ENCODE measurements at regions not wholly inside any gene's neighbourhood (a gene's known extent, or its start where the extent isn't known, plus 50 kb on each side); places are given as distances from the start of the nearest gene placed in this dataset.

DNA sequence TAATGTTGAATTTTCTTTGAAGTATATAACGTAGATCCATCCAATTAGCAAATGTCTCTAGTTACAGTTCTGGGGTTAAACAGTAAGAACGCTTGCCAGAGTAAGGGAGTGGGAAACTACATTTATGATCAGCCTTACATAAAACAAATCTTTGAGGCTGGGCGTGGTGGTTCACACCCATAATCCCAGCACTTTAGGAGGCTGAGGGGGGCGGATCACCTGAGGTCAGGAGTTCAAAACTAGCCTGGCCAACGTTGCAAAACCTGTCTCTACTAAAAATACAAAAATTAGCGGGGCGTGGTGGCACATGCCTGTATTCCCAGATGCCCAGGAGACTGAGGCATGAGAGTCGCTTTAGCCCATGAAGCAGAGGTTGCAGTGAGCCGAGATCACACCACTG lies 50.1 kb upstream of the GATM start:
- in situ Hi-C loops (cut with HindIII; ENCODE audit: low pct_unique_long_range_greater_than_20kb, low sequenced_read_pairs): no loop called here

More for the DNA sequence above, 50.1 kb upstream of the GATM start:
- ATAC-seq (no peak), DNase-seq (ENCODE audit: low read depth, low spot score) (no peak)
- POLR2A ChIA-PET: no interaction called here
- Histone ChIP-seq H3K27me3 (ENCODE audit: control insufficient read depth, insufficient read depth, low read length) (no peaks in the 10 kb centered on the region), H3K9me3 (ENCODE audit: control insufficient read depth, insufficient read depth, low read depth, low read length) (no peaks in the 10 kb centered on the region), H3K4me3 (ENCODE audit: low read depth in 2 of 2, low read length in 2 of 2) (no peak overlapping the region), H3K36me3 (ENCODE audit: control insufficient read depth, insufficient read depth, low read length) (no peaks in the 10 kb centered on the region), H3K27ac (ENCODE audit: low read length) (no peak overlapping the region), H3K4me1 (ENCODE audit: control insufficient read depth, insufficient read depth, low read length) (peaks cover 13% of the 10 kb centered on the region)
- no TSS peak for BruUV-seq (replicated peaks)
- TF ChIP-seq SIN3A (IDR thresholded peaks at IDR 0.05; ENCODE audit: borderline replicate concordance, insufficient read depth, low read depth, low read length) (no peak), POLR2AphosphoS5 (IDR thresholded peaks at IDR 0.05; ENCODE audit: low read depth, low read length) (no peak), CTCF (IDR thresholded peaks at IDR 0.05) (no peak), TCF7L2 (IDR thresholded peaks at IDR 0.05; ENCODE audit: low read depth, low read length) (no peak)
- TF ChIP-seq, protein P1, sequence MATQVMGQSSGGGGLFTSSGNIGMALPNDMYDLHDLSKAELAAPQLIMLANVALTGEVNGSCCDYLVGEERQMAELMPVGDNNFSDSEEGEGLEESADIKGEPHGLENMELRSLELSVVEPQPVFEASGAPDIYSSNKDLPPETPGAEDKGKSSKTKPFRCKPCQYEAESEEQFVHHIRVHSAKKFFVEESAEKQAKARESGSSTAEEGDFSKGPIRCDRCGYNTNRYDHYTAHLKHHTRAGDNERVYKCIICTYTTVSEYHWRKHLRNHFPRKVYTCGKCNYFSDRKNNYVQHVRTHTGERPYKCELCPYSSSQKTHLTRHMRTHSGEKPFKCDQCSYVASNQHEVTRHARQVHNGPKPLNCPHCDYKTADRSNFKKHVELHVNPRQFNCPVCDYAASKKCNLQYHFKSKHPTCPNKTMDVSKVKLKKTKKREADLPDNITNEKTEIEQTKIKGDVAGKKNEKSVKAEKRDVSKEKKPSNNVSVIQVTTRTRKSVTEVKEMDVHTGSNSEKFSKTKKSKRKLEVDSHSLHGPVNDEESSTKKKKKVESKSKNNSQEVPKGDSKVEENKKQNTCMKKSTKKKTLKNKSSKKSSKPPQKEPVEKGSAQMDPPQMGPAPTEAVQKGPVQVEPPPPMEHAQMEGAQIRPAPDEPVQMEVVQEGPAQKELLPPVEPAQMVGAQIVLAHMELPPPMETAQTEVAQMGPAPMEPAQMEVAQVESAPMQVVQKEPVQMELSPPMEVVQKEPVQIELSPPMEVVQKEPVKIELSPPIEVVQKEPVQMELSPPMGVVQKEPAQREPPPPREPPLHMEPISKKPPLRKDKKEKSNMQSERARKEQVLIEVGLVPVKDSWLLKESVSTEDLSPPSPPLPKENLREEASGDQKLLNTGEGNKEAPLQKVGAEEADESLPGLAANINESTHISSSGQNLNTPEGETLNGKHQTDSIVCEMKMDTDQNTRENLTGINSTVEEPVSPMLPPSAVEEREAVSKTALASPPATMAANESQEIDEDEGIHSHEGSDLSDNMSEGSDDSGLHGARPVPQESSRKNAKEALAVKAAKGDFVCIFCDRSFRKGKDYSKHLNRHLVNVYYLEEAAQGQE (IDR thresholded peaks at IDR 0.05; ENCODE audit: insufficient read depth in 1 of 2, low read depth in 2 of 2, low read length in 1 of 2): no peak
- CTCF ChIA-PET: interaction anchor here (1.6 to 3.0 kb wide), 3 partner anchors 19 to 29 kb away, joined by 5 to 43 read pairs (median 10); no protein-coding TSS in a partner anchor
- intact Hi-C loops (cut with micrococcal nuclease; ENCODE audit: unreplicated experiment): no loop called here

Measured in Panc1 (cell line).